ENCODE measurements at regions not wholly inside any gene's neighbourhood (a gene's known extent, or its start where the extent isn't known, plus 50 kb on each side); places are given as distances from the start of the nearest gene placed in this dataset.

GRCh38 chr4:15343581-15343980 lies 84.3 kb upstream of the C1QTNF7 start:
- Mint-ChIP-seq H3K4me1 (no peaks in the 10 kb centered on the region), H3K9me3 (no peaks in the 10 kb centered on the region), H3K36me3 (ENCODE audit: low read depth) (no peaks in the 10 kb centered on the region), H3K27me3 (ENCODE audit: low read depth) (no peaks in the 10 kb centered on the region), H3K4me3 (no peak overlapping the region), H3K27ac (ENCODE audit: unreplicated experiment) (no peak overlapping the region)
- DNase-seq (ENCODE audit: low read depth, low spot score), result no peak
- no peak for TF ChIP-seq CTCF (conservative IDR thresholded peaks at IDR 0.05)

GRCh38 chr4:15344041-15344440 lies 83.8 kb upstream of the C1QTNF7 start:
- Mint-ChIP-seq H3K27ac (ENCODE audit: unreplicated experiment) (no peak overlapping the region), H3K9me3 (no peaks in the 10 kb centered on the region), H3K4me1 (peaks cover 4% of the 10 kb centered on the region), H3K36me3 (ENCODE audit: low read depth) (no peaks in the 10 kb centered on the region), H3K4me3 (no peak overlapping the region), H3K27me3 (ENCODE audit: low read depth) (no peaks in the 10 kb centered on the region)
- TF ChIP-seq CTCF (conservative IDR thresholded peaks at IDR 0.05), result no peak
- DNase-seq (ENCODE audit: low read depth, low spot score), result no peak

GRCh38 chr4:15345134-15345533 lies 82.7 kb upstream of the C1QTNF7 start:
- Mint-ChIP-seq H3K27me3 (ENCODE audit: low read depth) (no peaks in the 10 kb centered on the region), H3K4me1 (peaks cover 13% of the 10 kb centered on the region), H3K9me3 (no peaks in the 10 kb centered on the region), H3K27ac (ENCODE audit: unreplicated experiment) (no peak overlapping the region), H3K4me3 (no peak overlapping the region), H3K36me3 (ENCODE audit: low read depth) (no peaks in the 10 kb centered on the region)
- DNase-seq (ENCODE audit: low read depth, low spot score), result no peak
- no peak for TF ChIP-seq CTCF (conservative IDR thresholded peaks at IDR 0.05)

- Mint-ChIP-seq H3K27me3 (ENCODE audit: low read depth) (no peaks in the 10 kb centered on the region), H3K4me1 (peaks cover 25% of the 10 kb centered on the region), H3K36me3 (ENCODE audit: low read depth) (no peaks in the 10 kb centered on the region), H3K27ac (ENCODE audit: unreplicated experiment) (no peak overlapping the region), H3K4me3 (no peak overlapping the region), H3K9me3 (no peaks in the 10 kb centered on the region)
- no peak for DNase-seq (ENCODE audit: low read depth, low spot score)
- no peak for TF ChIP-seq CTCF (conservative IDR thresholded peaks at IDR 0.05)
Measured at GRCh38 chr4:15348236-15348635, 79.6 kb upstream of the C1QTNF7 start.

GRCh38 chr4:15348695-15349094 lies 79.1 kb upstream of the C1QTNF7 start:
- DNase-seq (ENCODE audit: low read depth, low spot score), result no peak
- peaks cover 25% of the 10 kb centered on the region for H3K4me1 Mint-ChIP-seq
- H3K4me3 Mint-ChIP-seq, result no peak overlapping the region
- H3K27ac Mint-ChIP-seq (ENCODE audit: unreplicated experiment), result no peak overlapping the region
- H3K27me3 Mint-ChIP-seq (ENCODE audit: low read depth), result no peaks in the 10 kb centered on the region
- H3K36me3 Mint-ChIP-seq (ENCODE audit: low read depth), result no peaks in the 10 kb centered on the region
- no peaks in the 10 kb centered on the region for H3K9me3 Mint-ChIP-seq
- TF ChIP-seq CTCF (conservative IDR thresholded peaks at IDR 0.05), result no peak

GRCh38 chr4:15349531-15349935 lies 78.3 kb upstream of the C1QTNF7 start:
- no peaks in the 10 kb centered on the region for H3K36me3 Mint-ChIP-seq (ENCODE audit: low read depth)
- no peaks in the 10 kb centered on the region for H3K9me3 Mint-ChIP-seq
- no peak for DNase-seq (ENCODE audit: low read depth, low spot score)
- H3K4me1 Mint-ChIP-seq, result peaks cover 25% of the 10 kb centered on the region
- no peak for TF ChIP-seq CTCF (conservative IDR thresholded peaks at IDR 0.05)
- no peak overlapping the region for H3K4me3 Mint-ChIP-seq
- no peaks in the 10 kb centered on the region for H3K27me3 Mint-ChIP-seq (ENCODE audit: low read depth)
- H3K27ac Mint-ChIP-seq (ENCODE audit: unreplicated experiment), result no peak overlapping the region

Data from neural crest cell (in vitro differentiated cells).